SU-DHL-6 (cell line): ENCODE measurements at regions not wholly inside any gene's neighbourhood (a gene's known extent, or its start where the extent isn't known, plus 50 kb on each side); places are given as distances from the start of the nearest gene placed in this dataset.

Experiments used
- EZH2phosphoT487 ChIP-seq: fragments of 200-600 bp; sonication (generic), shearing (Covaris generic); conservative IDR thresholded peaks from 2 replicates; pipeline ENCODE4 v1.6.1; 2018; ENCODE audit warnings: mild to moderate bottlenecking, antibody characterized with exemption, low read length, moderate library complexity, mixed read lengths
- TF ChIP-seq, protein P1 (sequence below): fragments of 200-600 bp; sonication (generic); IDR thresholded peaks from one replicate; pipeline ENCODE4 v1.5.1; 2017; ENCODE audit warnings: antibody characterized with exemption, mild to moderate bottlenecking, low read length, moderate library complexity; ENCODE audit not compliant: insufficient read depth, poor library complexity, severe bottlenecking

- TF ChIP-seq, protein P1, sequence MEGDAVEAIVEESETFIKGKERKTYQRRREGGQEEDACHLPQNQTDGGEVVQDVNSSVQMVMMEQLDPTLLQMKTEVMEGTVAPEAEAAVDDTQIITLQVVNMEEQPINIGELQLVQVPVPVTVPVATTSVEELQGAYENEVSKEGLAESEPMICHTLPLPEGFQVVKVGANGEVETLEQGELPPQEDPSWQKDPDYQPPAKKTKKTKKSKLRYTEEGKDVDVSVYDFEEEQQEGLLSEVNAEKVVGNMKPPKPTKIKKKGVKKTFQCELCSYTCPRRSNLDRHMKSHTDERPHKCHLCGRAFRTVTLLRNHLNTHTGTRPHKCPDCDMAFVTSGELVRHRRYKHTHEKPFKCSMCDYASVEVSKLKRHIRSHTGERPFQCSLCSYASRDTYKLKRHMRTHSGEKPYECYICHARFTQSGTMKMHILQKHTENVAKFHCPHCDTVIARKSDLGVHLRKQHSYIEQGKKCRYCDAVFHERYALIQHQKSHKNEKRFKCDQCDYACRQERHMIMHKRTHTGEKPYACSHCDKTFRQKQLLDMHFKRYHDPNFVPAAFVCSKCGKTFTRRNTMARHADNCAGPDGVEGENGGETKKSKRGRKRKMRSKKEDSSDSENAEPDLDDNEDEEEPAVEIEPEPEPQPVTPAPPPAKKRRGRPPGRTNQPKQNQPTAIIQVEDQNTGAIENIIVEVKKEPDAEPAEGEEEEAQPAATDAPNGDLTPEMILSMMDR = no peak
- no peak for TF ChIP-seq EZH2phosphoT487
These were observed 164.5 kb upstream of the EGFLAM start for GRCh38 chr5:38093855-38094254.
